Tibial nerve (tissue), 4 donors: ENCODE measurements at regions not wholly inside any gene's neighbourhood (a gene's known extent, or its start where the extent isn't known, plus 50 kb on each side); places are given as distances from the start of the nearest gene placed in this dataset.

ENCODE experiments used
- EP300 ChIP-seq, 2 donors: sonication (generic); formaldehyde crosslinking; IDR thresholded peaks; one replicate each; pipeline ENCODE4 v1.6.1; 2017; ENCODE audit warnings: antibody characterized with exemption in 2 of 2, mild to moderate bottlenecking in 1 of 2
- POLR2A ChIP-seq, 2 donors: fragments of 450-650 bp; IDR thresholded peaks; one replicate each; pipeline ENCODE4 v1.6.1; 2017; ENCODE audit warnings: antibody characterized with exemption in 2 of 2, mild to moderate bottlenecking in 2 of 2, moderate library complexity in 2 of 2
- TF ChIP-seq, protein P1 (sequence below), 5 experiments: fragments of 200-600 bp in 3 of 5; fragments of 450-650 bp in 2 of 5; sonication (generic) in 3 of 5; IDR thresholded peaks; one replicate each; pipeline ENCODE4 v1.5.1; 2016 to 2019; ENCODE audit warnings: antibody characterized with exemption in 5 of 5, mild to moderate bottlenecking in 3 of 5, moderate library complexity in 2 of 5

DNA sequence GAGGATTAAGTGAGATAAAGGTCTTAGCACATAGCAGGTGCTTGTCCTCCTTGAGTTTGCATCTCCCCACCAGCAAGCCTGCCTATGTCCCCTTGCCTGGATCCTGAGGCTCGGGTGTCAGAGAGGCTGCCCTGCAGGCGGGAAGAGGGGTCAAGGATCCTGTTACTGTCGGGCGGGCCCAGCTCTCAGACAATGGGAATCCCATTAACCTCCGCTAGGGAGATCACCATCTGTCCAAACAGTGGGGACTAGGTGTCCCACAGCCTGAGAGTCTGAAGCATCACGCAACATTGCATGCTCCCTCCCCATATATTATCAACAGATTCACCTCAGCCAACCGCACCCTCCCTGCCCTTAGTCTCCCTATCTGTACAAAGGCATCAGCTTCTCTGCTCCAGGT lies 151.4 kb downstream of the FBLN2 start:
- TF ChIP-seq, protein P1, sequence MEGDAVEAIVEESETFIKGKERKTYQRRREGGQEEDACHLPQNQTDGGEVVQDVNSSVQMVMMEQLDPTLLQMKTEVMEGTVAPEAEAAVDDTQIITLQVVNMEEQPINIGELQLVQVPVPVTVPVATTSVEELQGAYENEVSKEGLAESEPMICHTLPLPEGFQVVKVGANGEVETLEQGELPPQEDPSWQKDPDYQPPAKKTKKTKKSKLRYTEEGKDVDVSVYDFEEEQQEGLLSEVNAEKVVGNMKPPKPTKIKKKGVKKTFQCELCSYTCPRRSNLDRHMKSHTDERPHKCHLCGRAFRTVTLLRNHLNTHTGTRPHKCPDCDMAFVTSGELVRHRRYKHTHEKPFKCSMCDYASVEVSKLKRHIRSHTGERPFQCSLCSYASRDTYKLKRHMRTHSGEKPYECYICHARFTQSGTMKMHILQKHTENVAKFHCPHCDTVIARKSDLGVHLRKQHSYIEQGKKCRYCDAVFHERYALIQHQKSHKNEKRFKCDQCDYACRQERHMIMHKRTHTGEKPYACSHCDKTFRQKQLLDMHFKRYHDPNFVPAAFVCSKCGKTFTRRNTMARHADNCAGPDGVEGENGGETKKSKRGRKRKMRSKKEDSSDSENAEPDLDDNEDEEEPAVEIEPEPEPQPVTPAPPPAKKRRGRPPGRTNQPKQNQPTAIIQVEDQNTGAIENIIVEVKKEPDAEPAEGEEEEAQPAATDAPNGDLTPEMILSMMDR (IDR thresholded peaks at IDR 0.05) = no peak
- TF ChIP-seq POLR2A (IDR thresholded peaks at IDR 0.05) (no peak), EP300 (IDR thresholded peaks at IDR 0.05) (no peak)
